ENCODE measurements at regions not wholly inside any gene's neighbourhood (a gene's known extent, or its start where the extent isn't known, plus 50 kb on each side); places are given as distances from the start of the nearest gene placed in this dataset.

DNA sequence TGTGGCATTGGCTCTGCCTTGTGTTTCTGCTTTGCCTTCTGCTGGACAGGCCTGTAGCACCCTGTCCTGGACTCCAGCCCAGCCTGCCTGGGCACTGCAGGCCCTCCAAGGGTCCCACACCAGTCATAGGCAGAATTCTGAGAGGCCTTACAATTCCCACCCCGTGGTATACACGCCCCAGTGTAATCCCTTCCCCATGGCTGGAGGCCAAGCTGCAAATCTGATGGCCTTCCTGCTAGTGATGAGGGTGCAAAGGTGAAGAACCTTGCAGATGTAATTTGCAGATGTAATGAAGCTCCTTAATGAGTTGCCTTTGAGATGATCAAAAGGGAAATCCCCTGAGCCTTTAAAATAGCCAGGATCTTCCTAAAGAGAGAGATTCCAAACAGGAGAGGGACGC lies 325.1 kb upstream of the ZNF32 start:
- no peak for DNase-seq

GRCh38 chr10:43972976-43973647 lies 324.4 kb upstream of the ZNF32 start:
- no peak for DNase-seq

GRCh38 chr10:43971981-43972380 lies 323.3 kb upstream of the ZNF32 start:
- DNase-seq, result no peak

- no peak for DNase-seq
Measured at GRCh38 chr10:43971306-43971705, 322.6 kb upstream of the ZNF32 start.

DNA sequence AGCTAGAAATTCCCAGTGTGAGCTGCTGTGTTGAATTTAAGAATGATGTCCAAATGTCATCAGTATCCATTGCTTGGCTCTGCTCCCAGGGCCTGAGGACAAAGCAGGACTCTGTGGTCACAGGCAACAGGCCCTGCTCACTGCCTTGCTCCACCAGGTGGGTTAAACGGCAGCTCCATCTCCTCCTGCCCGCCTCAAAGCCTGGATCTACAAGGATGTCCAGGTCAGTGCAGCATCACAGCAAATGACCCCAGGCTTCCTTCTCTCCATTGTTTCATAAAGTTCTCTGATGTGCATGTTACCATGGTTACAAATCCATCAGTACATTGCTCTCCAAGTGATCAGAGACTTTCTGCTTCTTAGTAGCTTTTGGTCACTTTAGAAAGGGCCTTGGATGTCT lies 322.0 kb upstream of the ZNF32 start:
- peak in 3 of 51 donors; percentile 6 to 14 (median 11) for DNase-seq

GRCh38 chr10:43970018-43970698 lies 321.5 kb upstream of the ZNF32 start:
- no peak for DNase-seq

DNA sequence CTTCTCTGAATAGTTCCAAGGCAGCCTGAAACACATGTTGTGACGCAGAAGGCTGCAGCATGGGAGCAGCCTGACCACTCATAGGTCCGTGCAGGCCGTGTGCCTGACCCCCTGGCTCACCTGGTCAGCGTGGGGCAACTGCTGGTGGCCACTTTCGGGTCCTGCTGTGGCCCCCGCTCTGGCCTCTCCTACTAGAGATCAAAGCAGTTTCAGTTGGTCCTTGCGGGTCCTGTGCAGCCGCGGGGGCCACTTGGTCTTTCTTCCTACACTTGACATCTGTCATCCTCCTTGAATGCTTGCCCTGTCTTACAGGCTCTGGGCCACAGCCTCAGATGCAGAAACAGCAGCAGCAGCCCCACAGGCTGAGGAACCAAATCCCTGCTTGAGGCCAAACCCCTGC lies 320.8 kb upstream of the ZNF32 start:
- DNase-seq, result no peak

DNA sequence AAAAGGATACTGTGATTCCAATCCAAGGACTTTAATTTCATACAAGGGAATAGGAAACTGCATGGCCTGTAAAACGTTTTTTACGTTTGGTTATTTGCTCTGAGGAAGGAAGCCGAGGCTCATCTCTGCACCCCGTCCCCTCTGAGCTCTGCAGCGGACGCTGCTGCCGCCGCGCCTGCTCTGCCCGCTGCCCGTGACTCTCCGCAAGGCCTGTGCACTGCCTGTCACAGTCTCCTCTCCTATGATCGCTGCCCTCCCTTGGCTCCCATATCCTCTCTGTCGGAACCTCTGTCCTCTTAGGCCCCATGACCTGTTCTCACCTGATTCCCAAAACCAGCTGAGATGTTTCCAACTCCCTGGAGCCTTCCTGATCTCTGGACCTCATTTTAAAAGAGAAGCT lies 320.3 kb upstream of the ZNF32 start:
- DNase-seq, result no peak

DNA sequence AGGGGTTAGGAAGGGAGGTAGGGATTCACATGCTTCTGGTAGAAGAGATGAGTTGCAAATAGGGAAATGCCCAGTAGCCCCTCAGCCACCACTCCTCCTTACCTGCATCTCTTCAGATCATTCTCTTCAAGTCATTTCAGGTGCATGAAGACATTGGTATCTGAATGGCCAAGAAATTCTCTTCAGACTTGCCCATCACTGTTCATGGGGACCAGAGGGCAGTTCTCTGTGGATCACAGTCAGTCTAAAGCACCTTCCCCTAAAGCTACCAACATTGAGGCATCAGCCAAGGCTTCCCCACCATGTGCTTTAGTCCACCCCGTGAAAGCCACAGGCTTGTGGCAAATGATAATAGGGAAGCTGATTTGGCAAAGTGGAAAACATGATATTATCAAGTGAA lies 319.4 kb upstream of the ZNF32 start:
- DNase-seq, result no peak

GRCh38 chr10:43966571-43966965 lies 317.9 kb upstream of the ZNF32 start:
- no peak for DNase-seq

DNA sequence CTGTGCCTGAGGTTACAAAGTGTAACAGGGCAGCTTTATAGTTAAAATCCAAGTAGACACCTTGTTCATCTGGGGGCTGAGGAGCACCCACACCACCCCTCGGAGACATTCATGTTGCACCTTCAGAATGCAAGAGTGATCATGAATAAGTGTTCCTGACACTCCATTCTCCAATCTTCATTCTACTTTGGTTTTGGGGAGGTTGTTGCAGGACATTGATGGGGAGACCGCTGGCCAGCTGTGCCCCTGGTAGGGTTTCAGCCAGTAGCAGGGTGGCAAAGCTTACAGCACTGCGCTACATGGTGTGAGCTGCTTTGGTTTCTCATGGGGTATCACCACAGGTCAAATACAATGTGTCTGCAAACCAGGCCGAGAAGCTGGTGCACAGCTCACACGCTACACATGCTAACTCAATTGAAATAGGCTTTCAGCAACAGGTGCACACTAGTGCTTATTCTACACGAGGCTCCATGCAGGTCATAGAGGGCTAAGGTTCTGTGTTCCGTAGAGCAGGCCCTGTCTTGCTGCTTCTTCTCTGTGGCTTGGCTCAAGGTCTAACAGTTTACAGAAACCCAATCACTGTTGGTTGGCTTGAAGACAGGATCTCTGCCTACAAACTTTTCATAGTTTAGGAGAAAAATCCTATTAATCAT lies 317.4 kb upstream of the ZNF32 start:
- DNase-seq, result no peak

GRCh38 chr10:43965033-43965917 lies 316.6 kb upstream of the ZNF32 start:
- no peak for DNase-seq

DNA sequence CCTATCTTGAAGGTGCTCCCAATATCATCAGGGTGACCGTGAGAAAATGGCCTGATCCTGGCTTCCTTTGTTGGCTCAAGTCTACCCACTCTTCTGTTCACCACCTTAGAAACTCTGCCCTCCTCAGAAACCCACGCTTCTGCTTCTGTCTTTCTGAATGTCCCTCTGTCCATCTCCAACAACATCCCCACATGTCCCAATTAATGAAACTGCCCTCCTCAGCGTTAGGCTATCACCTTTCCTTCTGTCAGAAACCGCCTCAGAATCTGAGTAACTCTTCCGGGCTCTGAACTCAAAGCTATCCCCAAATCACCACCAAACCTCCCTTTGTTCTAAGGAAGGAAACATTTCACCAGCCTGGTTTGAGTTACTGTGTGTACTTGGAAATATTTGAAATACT lies 315.8 kb upstream of the ZNF32 start:
- DNase-seq, result no peak

DNA sequence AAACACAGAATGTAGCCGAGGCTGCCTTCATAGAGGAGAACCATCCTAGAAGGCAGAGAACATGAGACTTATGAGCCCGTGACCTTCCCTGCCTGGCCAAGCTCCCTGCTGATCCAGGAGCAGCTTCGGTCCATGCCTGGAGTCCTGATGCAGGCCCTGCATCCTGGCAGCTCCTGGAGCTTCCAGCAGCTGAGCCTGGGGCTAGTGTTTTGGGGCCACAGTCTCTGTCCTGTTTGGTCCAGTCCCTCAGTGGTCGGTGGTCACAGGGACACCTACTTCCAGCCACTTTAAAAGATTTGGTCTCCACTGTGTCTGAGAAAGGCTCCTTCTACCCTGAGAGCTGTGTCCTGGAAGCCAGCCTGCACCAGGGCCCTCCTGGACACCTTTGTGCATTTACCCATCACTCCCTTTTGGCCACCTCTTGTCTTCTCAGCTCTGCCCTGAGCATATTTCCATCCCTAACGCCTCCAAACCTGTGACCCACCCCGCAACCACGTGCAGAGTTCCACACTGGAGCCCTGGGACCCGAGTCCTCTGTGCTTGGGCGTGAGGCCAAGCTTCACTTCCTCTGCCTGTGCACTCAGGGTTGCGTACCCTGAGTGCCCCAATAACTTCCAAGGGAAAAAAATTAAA lies 315.2 kb upstream of the ZNF32 start:
- peak in 1 of 51 donors; percentile 10 for DNase-seq

DNA sequence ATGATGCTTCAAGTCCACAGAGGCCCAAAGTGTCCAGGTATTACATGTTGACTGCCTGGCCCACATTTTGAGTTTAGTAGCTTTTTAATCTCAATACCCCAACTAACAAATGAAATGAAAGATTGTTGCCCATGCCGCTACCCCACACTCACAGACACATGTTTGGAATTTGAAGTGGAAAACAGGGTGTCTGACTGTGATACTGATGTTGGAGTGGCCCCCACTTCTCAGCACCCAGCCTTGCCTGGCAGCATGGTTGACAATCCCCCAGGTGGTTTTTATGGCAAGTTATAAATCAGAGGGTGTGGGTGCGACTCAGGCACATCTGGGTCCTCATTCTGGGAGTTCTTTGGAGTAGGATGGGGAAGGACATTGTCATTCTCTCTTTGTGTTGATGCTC lies 314.7 kb upstream of the ZNF32 start:
- no peak for DNase-seq

GRCh38 chr10:43962346-43963191 lies 313.9 kb upstream of the ZNF32 start:
- DNase-seq, result no peak

- DNase-seq, result no peak
Measured at GRCh38 chr10:43961523-43962345, 313.1 kb upstream of the ZNF32 start.

- DNase-seq, result no peak
Measured at GRCh38 chr10:43960981-43961380, 312.3 kb upstream of the ZNF32 start.

DNA sequence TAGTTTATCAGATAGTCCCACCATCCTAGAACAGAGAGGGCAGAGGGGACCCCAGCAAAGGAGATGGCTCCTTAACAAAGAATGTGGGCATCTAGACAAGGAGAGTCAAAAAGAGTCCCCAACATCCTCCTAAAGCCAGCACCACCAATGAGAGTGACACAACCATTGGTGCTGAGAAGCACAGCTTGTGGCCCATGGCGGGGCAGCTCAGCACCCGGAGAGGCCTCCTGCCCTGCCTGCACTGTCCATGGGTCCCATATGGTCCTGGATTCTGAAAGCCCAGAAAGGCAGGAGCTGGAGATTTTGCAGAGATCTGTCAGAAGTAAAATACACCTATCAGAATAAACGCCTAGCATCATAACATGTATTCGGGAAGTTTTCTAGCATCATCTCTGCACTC lies 311.8 kb upstream of the ZNF32 start:
- no peak for DNase-seq

GRCh38 chr10:43960135-43960415 lies 311.4 kb upstream of the ZNF32 start:
- no peak for DNase-seq

Measured in hypothalamus (tissue), 51 donors.